Progenitor cell of endocrine pancreas (in vitro differentiated cells): ENCODE measurements at regions not wholly inside any gene's neighbourhood (a gene's known extent, or its start where the extent isn't known, plus 50 kb on each side); places are given as distances from the start of the nearest gene placed in this dataset.

Source experiments
- DNase-seq: peaks from one replicate; pipeline ENCODE4 v3.0.0; 2021; ENCODE audit warnings: low spot score; ENCODE audit not compliant: unreplicated experiment
- H3K27ac Mint-ChIP-seq: 2 replicates; pipeline ENCODE4 v1.8.0; 2021; ENCODE audit warnings: mild to moderate bottlenecking, moderate library complexity, mixed read lengths
- H3K27me3 Mint-ChIP-seq: 2 replicates; pipeline ENCODE4 v1.8.0; 2021; ENCODE audit warnings: mixed read lengths
- H3K36me3 Mint-ChIP-seq: 2 replicates; pipeline ENCODE4 v1.8.0; 2022; ENCODE audit warnings: mixed read lengths; ENCODE audit not compliant: insufficient read depth
- H3K4me1 Mint-ChIP-seq: 2 replicates; pipeline ENCODE4 v1.8.0; 2021; ENCODE audit warnings: low read depth, mixed read lengths
- H3K4me3 Mint-ChIP-seq: 2 replicates; pipeline ENCODE4 v1.8.0; 2021; ENCODE audit warnings: low read depth, mild to moderate bottlenecking, moderate library complexity, mixed read lengths
- H3K9me3 Mint-ChIP-seq: 2 replicates; pipeline ENCODE4 v1.8.0; 2021; ENCODE audit warnings: low read depth, mixed read lengths
- TF ChIP-seq, protein P1 (sequence below): fragments of 200-600 bp; sonication (generic); IDR thresholded peaks from one replicate; pipeline ENCODE4 v1.5.0; 2021; ENCODE audit warnings: antibody characterized with exemption, mild to moderate bottlenecking; ENCODE audit not compliant: unreplicated experiment

- no peaks in the 10 kb centered on the region for H3K9me3 Mint-ChIP-seq
- H3K27ac Mint-ChIP-seq: no peak overlapping the region
- DNase-seq: no peak
- H3K36me3 Mint-ChIP-seq: no peaks in the 10 kb centered on the region
- H3K4me3 Mint-ChIP-seq: no peak overlapping the region
- TF ChIP-seq, protein P1, sequence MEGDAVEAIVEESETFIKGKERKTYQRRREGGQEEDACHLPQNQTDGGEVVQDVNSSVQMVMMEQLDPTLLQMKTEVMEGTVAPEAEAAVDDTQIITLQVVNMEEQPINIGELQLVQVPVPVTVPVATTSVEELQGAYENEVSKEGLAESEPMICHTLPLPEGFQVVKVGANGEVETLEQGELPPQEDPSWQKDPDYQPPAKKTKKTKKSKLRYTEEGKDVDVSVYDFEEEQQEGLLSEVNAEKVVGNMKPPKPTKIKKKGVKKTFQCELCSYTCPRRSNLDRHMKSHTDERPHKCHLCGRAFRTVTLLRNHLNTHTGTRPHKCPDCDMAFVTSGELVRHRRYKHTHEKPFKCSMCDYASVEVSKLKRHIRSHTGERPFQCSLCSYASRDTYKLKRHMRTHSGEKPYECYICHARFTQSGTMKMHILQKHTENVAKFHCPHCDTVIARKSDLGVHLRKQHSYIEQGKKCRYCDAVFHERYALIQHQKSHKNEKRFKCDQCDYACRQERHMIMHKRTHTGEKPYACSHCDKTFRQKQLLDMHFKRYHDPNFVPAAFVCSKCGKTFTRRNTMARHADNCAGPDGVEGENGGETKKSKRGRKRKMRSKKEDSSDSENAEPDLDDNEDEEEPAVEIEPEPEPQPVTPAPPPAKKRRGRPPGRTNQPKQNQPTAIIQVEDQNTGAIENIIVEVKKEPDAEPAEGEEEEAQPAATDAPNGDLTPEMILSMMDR: no peak
- no peaks in the 10 kb centered on the region for H3K27me3 Mint-ChIP-seq
- H3K4me1 Mint-ChIP-seq: peaks cover 2% of the 10 kb centered on the region
Measured at GRCh38 chr22:34849965-34850364, 216.0 kb upstream of the ISX start.

- TF ChIP-seq, protein P1: no peak
- H3K27me3 Mint-ChIP-seq: no peaks in the 10 kb centered on the region
- H3K9me3 Mint-ChIP-seq: no peaks in the 10 kb centered on the region
- H3K36me3 Mint-ChIP-seq: no peaks in the 10 kb centered on the region
- H3K27ac Mint-ChIP-seq: no peak overlapping the region
- no peak for DNase-seq
- H3K4me3 Mint-ChIP-seq: no peak overlapping the region
- H3K4me1 Mint-ChIP-seq: peaks cover 9% of the 10 kb centered on the region
Measured at GRCh38 chr22:34851918-34852662, 213.9 kb upstream of the ISX start.

- H3K4me3 Mint-ChIP-seq: no peak overlapping the region
- H3K27ac Mint-ChIP-seq: no peak overlapping the region
Measured at GRCh38 chr22:34855471-34855870, 210.5 kb upstream of the ISX start.

DNA sequence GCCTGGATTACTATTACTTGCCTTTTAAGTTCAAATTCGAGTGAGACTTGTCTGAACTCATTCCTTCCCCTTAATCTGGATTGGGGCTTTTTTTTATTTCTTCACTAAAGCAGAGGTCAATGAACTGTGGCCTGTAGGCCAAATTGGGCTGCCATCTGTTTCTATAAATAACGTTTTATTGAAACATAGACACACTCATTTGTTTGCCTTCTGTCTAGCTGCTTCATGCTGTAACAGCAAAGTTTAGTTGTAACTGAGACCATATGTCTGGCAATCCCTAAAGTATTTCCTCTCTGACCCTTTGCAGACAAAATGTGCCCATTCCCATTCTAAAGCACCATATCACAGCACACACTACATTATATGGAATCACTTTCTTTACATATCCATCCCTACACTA, 207.9 kb upstream of the ISX start:
- TF ChIP-seq, protein P1: no peak
- no peaks in the 10 kb centered on the region for H3K9me3 Mint-ChIP-seq
- peaks cover 4% of the 10 kb centered on the region for H3K27me3 Mint-ChIP-seq
- H3K4me3 Mint-ChIP-seq: no peak overlapping the region
- no peak overlapping the region for H3K27ac Mint-ChIP-seq
- H3K36me3 Mint-ChIP-seq: no peaks in the 10 kb centered on the region
- peaks cover 16% of the 10 kb centered on the region for H3K4me1 Mint-ChIP-seq
- no peak for DNase-seq

More at GRCh38 chr22:34855471-34855870, 210.5 kb upstream of the ISX start:
- Mint-ChIP-seq H3K9me3 (no peaks in the 10 kb centered on the region), H3K36me3 (no peaks in the 10 kb centered on the region), H3K4me1 (peaks cover 19% of the 10 kb centered on the region), H3K27me3 (no peaks in the 10 kb centered on the region)
- no peak for DNase-seq
- TF ChIP-seq, protein P1: no peak

GRCh38 chr22:34861787-34862186, 204.2 kb upstream of the ISX start:
- TF ChIP-seq, protein P1: no peak
- Mint-ChIP-seq H3K4me3 (no peak overlapping the region), H3K36me3 (no peaks in the 10 kb centered on the region), H3K4me1 (peaks cover 12% of the 10 kb centered on the region), H3K27ac (no peak overlapping the region), H3K27me3 (peaks cover 4% of the 10 kb centered on the region), H3K9me3 (no peaks in the 10 kb centered on the region)
- no peak for DNase-seq
